ENCODE measurements at regions not wholly inside any gene's neighbourhood (a gene's known extent, or its start where the extent isn't known, plus 50 kb on each side); places are given as distances from the start of the nearest gene placed in this dataset.
"Not testable (repeated sequence)": the region's sequence is repeated elsewhere in the genome, so short reads cannot be mapped to it uniquely, and the experiment has no call there.

DNA sequence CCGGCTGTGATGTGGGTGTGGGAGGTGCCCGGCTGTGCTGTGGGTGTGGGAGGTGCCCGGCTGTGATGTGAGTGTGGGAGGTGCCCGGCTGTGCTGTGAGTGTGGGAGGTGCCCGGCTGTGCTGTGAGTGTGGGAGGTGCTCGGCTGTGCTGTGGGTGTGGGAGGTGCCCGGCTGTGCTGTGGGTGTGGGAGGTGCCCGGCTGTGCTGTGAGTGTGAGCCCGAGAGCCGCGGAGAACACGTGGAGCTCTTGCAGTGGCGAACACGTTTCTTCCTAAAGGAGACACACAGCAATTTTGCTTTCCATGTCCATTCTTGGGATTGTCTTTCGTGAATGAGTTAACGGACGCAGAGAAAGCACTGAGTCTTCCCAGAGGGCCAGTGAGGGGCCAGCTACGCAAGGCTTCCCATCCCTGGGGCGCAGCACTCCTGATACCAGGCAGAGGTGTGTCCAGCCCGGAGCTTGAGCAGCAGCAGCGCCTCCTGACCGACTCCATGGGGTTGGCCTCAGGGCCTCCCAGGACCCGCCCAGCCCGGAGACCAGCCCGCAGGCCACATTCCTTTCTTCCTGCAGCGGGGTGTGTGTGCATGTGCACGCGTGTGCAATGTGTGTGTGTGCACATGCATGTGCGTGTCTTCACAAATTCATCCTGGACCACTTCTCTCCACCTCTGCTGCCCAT lies 245.0 kb upstream of the B3GAT1 start:
- H3K27ac ChIP-seq (ENCODE audit: low read length), result no peak overlapping the region
- in situ Hi-C loops (cut with HindIII; ENCODE audit: low pct_unique_long_range_greater_than_20kb, low sequenced_read_pairs) (no loop called here), intact Hi-C loops (cut with micrococcal nuclease; ENCODE audit: unreplicated experiment) (no loop called here)
- H3K4me3 ChIP-seq (ENCODE audit: low read depth in 2 of 2, low read length in 2 of 2), result peak overlapping the region; percentile 6 to 11
- ATAC-seq (peak; percentile 78), DNase-seq (ENCODE audit: low read depth, low spot score) (no peak)
- no peaks in the 10 kb centered on the region for H3K4me1 ChIP-seq (ENCODE audit: control insufficient read depth, insufficient read depth, low read length)
- TF ChIP-seq POLR2AphosphoS5 (IDR thresholded peaks at IDR 0.05; ENCODE audit: low read depth, low read length), result no peak
- TF ChIP-seq, protein P1, sequence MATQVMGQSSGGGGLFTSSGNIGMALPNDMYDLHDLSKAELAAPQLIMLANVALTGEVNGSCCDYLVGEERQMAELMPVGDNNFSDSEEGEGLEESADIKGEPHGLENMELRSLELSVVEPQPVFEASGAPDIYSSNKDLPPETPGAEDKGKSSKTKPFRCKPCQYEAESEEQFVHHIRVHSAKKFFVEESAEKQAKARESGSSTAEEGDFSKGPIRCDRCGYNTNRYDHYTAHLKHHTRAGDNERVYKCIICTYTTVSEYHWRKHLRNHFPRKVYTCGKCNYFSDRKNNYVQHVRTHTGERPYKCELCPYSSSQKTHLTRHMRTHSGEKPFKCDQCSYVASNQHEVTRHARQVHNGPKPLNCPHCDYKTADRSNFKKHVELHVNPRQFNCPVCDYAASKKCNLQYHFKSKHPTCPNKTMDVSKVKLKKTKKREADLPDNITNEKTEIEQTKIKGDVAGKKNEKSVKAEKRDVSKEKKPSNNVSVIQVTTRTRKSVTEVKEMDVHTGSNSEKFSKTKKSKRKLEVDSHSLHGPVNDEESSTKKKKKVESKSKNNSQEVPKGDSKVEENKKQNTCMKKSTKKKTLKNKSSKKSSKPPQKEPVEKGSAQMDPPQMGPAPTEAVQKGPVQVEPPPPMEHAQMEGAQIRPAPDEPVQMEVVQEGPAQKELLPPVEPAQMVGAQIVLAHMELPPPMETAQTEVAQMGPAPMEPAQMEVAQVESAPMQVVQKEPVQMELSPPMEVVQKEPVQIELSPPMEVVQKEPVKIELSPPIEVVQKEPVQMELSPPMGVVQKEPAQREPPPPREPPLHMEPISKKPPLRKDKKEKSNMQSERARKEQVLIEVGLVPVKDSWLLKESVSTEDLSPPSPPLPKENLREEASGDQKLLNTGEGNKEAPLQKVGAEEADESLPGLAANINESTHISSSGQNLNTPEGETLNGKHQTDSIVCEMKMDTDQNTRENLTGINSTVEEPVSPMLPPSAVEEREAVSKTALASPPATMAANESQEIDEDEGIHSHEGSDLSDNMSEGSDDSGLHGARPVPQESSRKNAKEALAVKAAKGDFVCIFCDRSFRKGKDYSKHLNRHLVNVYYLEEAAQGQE (IDR thresholded peaks at IDR 0.05; ENCODE audit: insufficient read depth in 1 of 2, low read depth in 2 of 2, low read length in 1 of 2), result no peak
- no peak for TF ChIP-seq TCF7L2 (IDR thresholded peaks at IDR 0.05; ENCODE audit: low read depth, low read length)
- TF ChIP-seq SIN3A (IDR thresholded peaks at IDR 0.05; ENCODE audit: borderline replicate concordance, insufficient read depth, low read depth, low read length), result no peak
- TF ChIP-seq, protein P2, sequence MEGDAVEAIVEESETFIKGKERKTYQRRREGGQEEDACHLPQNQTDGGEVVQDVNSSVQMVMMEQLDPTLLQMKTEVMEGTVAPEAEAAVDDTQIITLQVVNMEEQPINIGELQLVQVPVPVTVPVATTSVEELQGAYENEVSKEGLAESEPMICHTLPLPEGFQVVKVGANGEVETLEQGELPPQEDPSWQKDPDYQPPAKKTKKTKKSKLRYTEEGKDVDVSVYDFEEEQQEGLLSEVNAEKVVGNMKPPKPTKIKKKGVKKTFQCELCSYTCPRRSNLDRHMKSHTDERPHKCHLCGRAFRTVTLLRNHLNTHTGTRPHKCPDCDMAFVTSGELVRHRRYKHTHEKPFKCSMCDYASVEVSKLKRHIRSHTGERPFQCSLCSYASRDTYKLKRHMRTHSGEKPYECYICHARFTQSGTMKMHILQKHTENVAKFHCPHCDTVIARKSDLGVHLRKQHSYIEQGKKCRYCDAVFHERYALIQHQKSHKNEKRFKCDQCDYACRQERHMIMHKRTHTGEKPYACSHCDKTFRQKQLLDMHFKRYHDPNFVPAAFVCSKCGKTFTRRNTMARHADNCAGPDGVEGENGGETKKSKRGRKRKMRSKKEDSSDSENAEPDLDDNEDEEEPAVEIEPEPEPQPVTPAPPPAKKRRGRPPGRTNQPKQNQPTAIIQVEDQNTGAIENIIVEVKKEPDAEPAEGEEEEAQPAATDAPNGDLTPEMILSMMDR (IDR thresholded peaks at IDR 0.05), result no peak
- no peaks in the 10 kb centered on the region for H3K27me3 ChIP-seq (ENCODE audit: control insufficient read depth, insufficient read depth, low read length)
- no peaks in the 10 kb centered on the region for H3K36me3 ChIP-seq (ENCODE audit: control insufficient read depth, insufficient read depth, low read length)
- H3K9me3 ChIP-seq (ENCODE audit: control insufficient read depth, insufficient read depth, low read depth, low read length), result no peaks in the 10 kb centered on the region
- POLR2A ChIA-PET, result no interaction called here
- CTCF ChIA-PET, result no interaction called here
- BruUV-seq (replicated peaks), result no TSS peak

DNA sequence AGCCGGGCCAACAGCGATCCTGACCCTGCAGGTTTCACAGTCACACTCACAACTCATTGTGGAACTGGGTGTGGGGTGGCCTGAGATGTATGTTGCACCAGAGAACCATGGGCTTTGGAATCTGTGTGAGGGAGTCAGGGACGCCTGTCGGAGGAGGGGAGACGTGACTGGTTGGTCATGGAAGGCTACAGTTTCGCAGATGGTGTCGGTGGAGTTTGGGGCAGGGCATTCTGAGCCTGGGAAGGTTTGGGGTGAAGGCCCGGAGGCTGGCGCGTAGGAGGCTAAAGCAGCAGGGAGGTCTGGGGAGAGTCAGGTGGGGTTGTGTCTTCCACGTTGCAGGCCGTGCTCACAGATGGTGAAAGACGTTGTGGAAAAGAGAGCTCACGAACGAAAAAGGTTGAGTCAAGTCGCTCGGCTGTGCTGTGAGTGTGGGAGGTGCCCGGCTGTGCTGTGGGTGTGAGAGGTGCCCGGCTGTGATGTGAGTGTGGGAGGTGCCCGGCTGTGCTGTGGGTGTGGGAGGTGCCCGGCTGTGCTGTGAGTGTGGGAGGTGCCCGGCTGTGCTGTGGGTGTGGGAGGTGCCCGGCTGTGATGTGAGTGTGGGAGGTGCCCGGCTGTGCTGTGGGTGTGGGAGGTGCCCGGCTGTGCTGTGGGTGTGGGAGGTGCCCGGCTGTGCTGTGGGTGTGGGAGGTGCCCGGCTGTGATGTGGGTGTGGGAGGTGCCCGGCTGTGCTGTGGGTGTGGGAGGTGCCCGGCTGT lies 244.2 kb upstream of the B3GAT1 start:
- H3K36me3 ChIP-seq (ENCODE audit: control insufficient read depth, insufficient read depth, low read length); H3K9me3 ChIP-seq (ENCODE audit: control insufficient read depth, insufficient read depth, low read depth, low read length); DNase-seq (ENCODE audit: low read depth, low spot score); H3K27ac ChIP-seq (ENCODE audit: low read length); POLR2A ChIA-PET; BruUV-seq (replicated peaks); in situ Hi-C loops (cut with HindIII; ENCODE audit: low pct_unique_long_range_greater_than_20kb, low sequenced_read_pairs); intact Hi-C loops (cut with micrococcal nuclease; ENCODE audit: unreplicated experiment); H3K27me3 ChIP-seq (ENCODE audit: control insufficient read depth, insufficient read depth, low read length); H3K4me1 ChIP-seq (ENCODE audit: control insufficient read depth, insufficient read depth, low read length): not testable (repeated sequence)
- CTCF ChIA-PET, result interaction anchor here (0.7 kb wide), 1 partner anchor 27 kb away, joined by 7 read pairs; no protein-coding TSS in a partner anchor
- H3K4me3 ChIP-seq (ENCODE audit: low read depth in 2 of 2, low read length in 2 of 2), result peak overlapping the region in 1 of 2 experiments; percentile 16; a peak in 1 of 4 replicates
- ATAC-seq, result peak; percentile 40

Data from Panc1 (cell line).